Peyer's patch (tissue), 4 donors: ENCODE measurements at regions not wholly inside any gene's neighbourhood (a gene's known extent, or its start where the extent isn't known, plus 50 kb on each side); places are given as distances from the start of the nearest gene placed in this dataset.

ENCODE experiments used
- POLR2A ChIP-seq, 2 donors: fragments of 450-650 bp; IDR thresholded peaks; one replicate each; pipeline ENCODE4 v1.5.1; 2017; ENCODE audit warnings: antibody characterized with exemption in 2 of 2, mild to moderate bottlenecking in 2 of 2, moderate library complexity in 2 of 2
- TF ChIP-seq, protein P1 (sequence below), 6 experiments: fragments of 450-650 bp in 4 of 6; fragments of 200-600 bp in 2 of 6; sonication (generic) in 1 of 6; IDR thresholded peaks; one replicate each; pipeline ENCODE4 v1.5.1; 2017 to 2019; ENCODE audit warnings: antibody characterized with exemption in 6 of 6, mild to moderate bottlenecking in 3 of 6, moderate library complexity in 1 of 6

GRCh38 chr20:50276119-50277063, 85.8 kb downstream of the CEBPB start:
- TF ChIP-seq, protein P1, sequence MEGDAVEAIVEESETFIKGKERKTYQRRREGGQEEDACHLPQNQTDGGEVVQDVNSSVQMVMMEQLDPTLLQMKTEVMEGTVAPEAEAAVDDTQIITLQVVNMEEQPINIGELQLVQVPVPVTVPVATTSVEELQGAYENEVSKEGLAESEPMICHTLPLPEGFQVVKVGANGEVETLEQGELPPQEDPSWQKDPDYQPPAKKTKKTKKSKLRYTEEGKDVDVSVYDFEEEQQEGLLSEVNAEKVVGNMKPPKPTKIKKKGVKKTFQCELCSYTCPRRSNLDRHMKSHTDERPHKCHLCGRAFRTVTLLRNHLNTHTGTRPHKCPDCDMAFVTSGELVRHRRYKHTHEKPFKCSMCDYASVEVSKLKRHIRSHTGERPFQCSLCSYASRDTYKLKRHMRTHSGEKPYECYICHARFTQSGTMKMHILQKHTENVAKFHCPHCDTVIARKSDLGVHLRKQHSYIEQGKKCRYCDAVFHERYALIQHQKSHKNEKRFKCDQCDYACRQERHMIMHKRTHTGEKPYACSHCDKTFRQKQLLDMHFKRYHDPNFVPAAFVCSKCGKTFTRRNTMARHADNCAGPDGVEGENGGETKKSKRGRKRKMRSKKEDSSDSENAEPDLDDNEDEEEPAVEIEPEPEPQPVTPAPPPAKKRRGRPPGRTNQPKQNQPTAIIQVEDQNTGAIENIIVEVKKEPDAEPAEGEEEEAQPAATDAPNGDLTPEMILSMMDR (IDR thresholded peaks at IDR 0.05) = no peak
- TF ChIP-seq POLR2A (IDR thresholded peaks at IDR 0.05) = no peak
